Stomach (tissue), 8 donors: ENCODE measurements at regions not wholly inside any gene's neighbourhood (a gene's known extent, or its start where the extent isn't known, plus 50 kb on each side); places are given as distances from the start of the nearest gene placed in this dataset.

ENCODE experiments used
- DNase-seq, 2 donors: peaks; one replicate each; pipeline versions ENCODE4 v3.0.0 to v3.0.0-alpha.2; 2013 to 2019
- H3K27ac ChIP-seq, 5 donors: fragments of 200-600 bp in 4 of 5; sonication (generic) in 4 of 5; one replicate each; pipeline ENCODE4 v1.5.1; 2013 to 2019; ENCODE audit warnings: mild to moderate bottlenecking in 1 of 5, moderate library complexity in 1 of 5
- H3K27me3 ChIP-seq, 3 donors: fragments of 200-600 bp; sonication (generic); one replicate each; pipeline ENCODE4 v1.5.1; 2017 to 2019; ENCODE audit warnings: mixed run types in 1 of 3
- H3K36me3 ChIP-seq, 4 donors: fragments of 200-600 bp; sonication (generic); 1 replicate in 3 of 4; 2 replicates in 1 of 4; pipeline ENCODE4 v1.5.1; 2016 to 2019
- H3K4me1 ChIP-seq, 4 donors: fragments of 200-600 bp; sonication (generic); one replicate each; pipeline ENCODE4 v1.5.1; 2016 to 2019
- H3K4me3 ChIP-seq, 4 donors: fragments of 200-600 bp; sonication (generic) in 3 of 4; one replicate each; pipeline ENCODE4 v1.5.1; 2016 to 2019; ENCODE audit warnings: mild to moderate bottlenecking in 1 of 4
- H3K9me3 ChIP-seq, 4 donors: fragments of 200-600 bp; sonication (generic); one replicate each; pipeline ENCODE4 v1.5.1; 2016 to 2019
- CTCF ChIP-seq, 7 experiments: fragments of 450-650 bp in 4 of 7; fragments of 200-600 bp in 3 of 7; sonication (generic) in 3 of 7; IDR thresholded peaks; one replicate each; pipeline ENCODE4 v1.5.1; 2016 to 2019; ENCODE audit warnings: antibody characterized with exemption in 7 of 7, control low read depth in 2 of 7, mild to moderate bottlenecking in 1 of 7
- EP300 ChIP-seq: sonication (generic); formaldehyde crosslinking; IDR thresholded peaks from one replicate; pipeline ENCODE4 v1.6.1; 2017; ENCODE audit warnings: antibody characterized with exemption
- POLR2A ChIP-seq, 4 donors: fragments of 450-650 bp; IDR thresholded peaks; one replicate each; pipeline ENCODE4 v1.6.1; 2016; ENCODE audit warnings: antibody characterized with exemption in 4 of 4, control low read depth in 2 of 4, mild to moderate bottlenecking in 1 of 4, moderate library complexity in 1 of 4
- POLR2AphosphoS5 ChIP-seq, 3 donors: sonication (generic); formaldehyde crosslinking; IDR thresholded peaks; one replicate each; pipeline ENCODE4 v1.6.1; 2016; ENCODE audit warnings: antibody characterized with exemption in 3 of 3
- WGBS, 5 donors: extraction: QIAGEN DNeasy Blood & Tissue Kit in 3 of 5; methylation state at CpG; one replicate each; pipeline versions ENCODE4 v1.1.5 to v1.1.7; 2013 to 2018; 5-methylcytosine and 5-hydroxymethylcytosine counted together
- intact Hi-C: fragments of 100-400 bp; cut with DNase I; formaldehyde crosslinking; loops from one replicate; pipeline ENCODE4 v1.15.1; 2023; ENCODE audit warnings: low total_unique reads
- donor health status: healthy with polysubstance abuse.
- donor health status: Bipolar disorder and iron deficiency.
- donor health status: healthy.

- peaks cover 0 to 12% (median 4%) of the 10 kb centered on the region in 4 donors for H3K4me1 ChIP-seq
- no peaks in the 10 kb centered on the region for H3K27me3 ChIP-seq
- H3K27ac ChIP-seq, result no peak overlapping the region
- no peaks in the 10 kb centered on the region for H3K36me3 ChIP-seq
- WGBS, 5 donors, result 30 to 50% (median 43%) methylated on average over 2 of the region's 2 CpGs
- no peak for DNase-seq
- no peak overlapping the region for H3K4me3 ChIP-seq
- intact Hi-C loops, result no loop called here
- H3K9me3 ChIP-seq, result no peaks in the 10 kb centered on the region
- TF ChIP-seq POLR2AphosphoS5 (IDR thresholded peaks at IDR 0.05), result no peak
- TF ChIP-seq CTCF (IDR thresholded peaks at IDR 0.05), result no peak
- TF ChIP-seq POLR2A (IDR thresholded peaks at IDR 0.05), result no peak
- TF ChIP-seq EP300, result no peak
Measured at GRCh38 chr1:81587426-81587825, 213.3 kb upstream of the ADGRL2 start.

DNA sequence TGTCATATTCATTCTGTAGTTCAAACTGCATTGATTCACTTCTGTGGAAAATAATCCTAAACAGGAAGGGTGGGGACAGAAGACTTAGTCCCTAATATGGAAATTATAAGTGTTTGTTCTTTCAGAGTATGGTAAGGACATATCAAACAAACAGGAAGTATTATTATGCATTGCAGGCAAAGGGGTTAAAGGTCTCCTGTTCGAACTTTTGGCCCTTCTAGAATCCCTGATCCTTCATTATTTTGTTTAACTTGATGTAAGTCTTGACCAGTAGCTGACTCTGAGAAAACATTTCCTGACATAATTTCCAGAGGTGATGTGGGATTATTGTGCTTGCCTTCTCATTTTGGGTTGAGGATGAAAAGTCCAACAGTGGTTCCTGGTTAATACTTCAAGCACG lies 215.4 kb upstream of the ADGRL2 start:
- no peak for TF ChIP-seq POLR2AphosphoS5 (IDR thresholded peaks at IDR 0.05)
- TF ChIP-seq CTCF (IDR thresholded peaks at IDR 0.05), result no peak
- peaks cover 0 to 12% (median 4%) of the 10 kb centered on the region in 4 donors for H3K4me1 ChIP-seq
- H3K36me3 ChIP-seq, result no peaks in the 10 kb centered on the region
- peak overlapping the region in 1 of 5 donors; percentile 51 for H3K27ac ChIP-seq
- H3K9me3 ChIP-seq, result no peaks in the 10 kb centered on the region
- H3K27me3 ChIP-seq, result no peaks in the 10 kb centered on the region
- intact Hi-C loops, result no loop called here
- DNase-seq, result no peak
- 65 to 70% (median 69%) methylated on average over 2 of the region's 2 CpGs for WGBS, 5 donors
- no peak overlapping the region for H3K4me3 ChIP-seq

DNA sequence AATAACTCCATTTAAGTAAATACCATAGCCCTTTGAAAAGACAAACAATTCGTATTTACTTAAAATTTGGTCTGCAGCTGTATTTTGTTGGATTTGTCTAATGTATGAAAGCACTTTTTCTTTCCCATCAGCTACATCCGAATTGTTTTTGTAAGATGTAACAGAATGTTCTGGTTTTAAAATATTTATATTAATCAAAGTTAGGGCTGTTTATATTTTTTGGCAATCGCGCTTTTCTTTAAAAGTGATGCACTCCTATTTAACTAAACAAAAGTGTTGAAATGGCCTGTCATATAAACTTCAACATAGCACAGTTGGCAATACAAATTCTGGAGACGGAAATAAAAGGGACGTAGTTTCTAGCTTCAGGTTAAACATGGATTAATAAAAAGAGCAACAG lies 216.3 kb upstream of the ADGRL2 start:
- 47 to 68% (median 63%) methylated on average over 6 of the region's 6 CpGs for WGBS, 5 donors
- Histone ChIP-seq H3K4me3 (no peak overlapping the region), H3K27ac (peak overlapping the region in 2 of 5 donors; percentile 51 to 65), H3K9me3 (no peaks in the 10 kb centered on the region), H3K36me3 (no peaks in the 10 kb centered on the region), H3K4me1 (peaks cover 0 to 12% (median 4%) of the 10 kb centered on the region in 4 donors), H3K27me3 (no peaks in the 10 kb centered on the region)
- peak in 1 of 2 donors; percentile 15 for DNase-seq
- intact Hi-C loops, result no loop called here
- TF ChIP-seq CTCF (IDR thresholded peaks at IDR 0.05) (no peak), POLR2A (IDR thresholded peaks at IDR 0.05) (no peak), EP300 (no peak), POLR2AphosphoS5 (IDR thresholded peaks at IDR 0.05) (no peak)

- Histone ChIP-seq H3K27ac (peak overlapping the region in 4 of 5 donors; percentile 10 to 65 (median 22)), H3K4me1 (peaks cover 0 to 12% (median 4%) of the 10 kb centered on the region in 4 donors)
Measured at GRCh38 chr1:81583878-81584277, 216.9 kb upstream of the ADGRL2 start.

More at GRCh38 chr1:81583878-81584277, 216.9 kb upstream of the ADGRL2 start:
- no peak for TF ChIP-seq POLR2A (IDR thresholded peaks at IDR 0.05)
- no peak for TF ChIP-seq CTCF (IDR thresholded peaks at IDR 0.05)
- TF ChIP-seq EP300, result no peak
- no peak for TF ChIP-seq POLR2AphosphoS5 (IDR thresholded peaks at IDR 0.05)
- Histone ChIP-seq H3K27me3 (no peaks in the 10 kb centered on the region), H3K9me3 (no peaks in the 10 kb centered on the region), H3K36me3 (no peaks in the 10 kb centered on the region), H3K4me3 (no peak overlapping the region)
- intact Hi-C loops, result no loop called here
- WGBS, 5 donors, result 21 to 40% (median 23%) methylated on average over 4 of the region's 4 CpGs
- DNase-seq, result no peak
